Limb (tissue), 2 donors: ENCODE measurements at regions not wholly inside any gene's neighbourhood (a gene's known extent, or its start where the extent isn't known, plus 50 kb on each side); places are given as distances from the start of the nearest gene placed in this dataset.

ENCODE experiments used
- DNase-seq, 2 donors: peaks; one replicate each; pipeline ENCODE4 v3.0.0-alpha.2; 2016; ENCODE audit errors: extremely low spot score in 2 of 2

GRCh38 chr11:64456509-64457320 is 97.8 kb downstream of the RPS6KA4 start:
- no peak for DNase-seq

DNA sequence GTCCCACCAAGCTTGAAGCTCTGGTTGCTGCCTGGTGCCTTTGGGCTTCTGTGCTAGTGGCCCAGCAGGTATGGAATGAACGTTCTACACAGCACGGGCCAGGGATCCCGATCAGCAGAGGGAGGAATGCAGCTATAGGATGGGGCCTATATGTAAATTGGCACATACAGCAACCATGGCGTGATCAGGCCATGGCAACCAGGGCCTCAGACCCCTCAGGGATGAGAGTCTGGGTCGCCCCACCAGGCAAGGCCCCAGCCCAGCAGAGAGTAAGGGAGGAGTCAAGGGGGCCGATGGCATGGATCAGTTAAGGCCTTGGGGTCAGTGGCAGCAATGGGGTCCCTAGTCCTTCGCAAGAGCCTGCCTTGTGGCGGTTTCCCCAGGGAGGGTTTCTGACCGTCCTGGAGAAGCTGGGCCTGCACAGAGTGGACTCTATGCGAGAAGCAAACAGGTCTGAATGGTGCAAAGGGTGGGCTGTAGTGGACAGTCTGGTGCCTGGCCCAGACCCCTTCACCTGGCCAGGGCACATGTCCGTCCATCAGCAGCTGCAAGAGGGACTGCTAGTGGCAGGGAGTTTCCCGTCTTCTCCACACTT is 98.2 kb upstream of the SLC22A11 start:
- no peak for DNase-seq

DNA sequence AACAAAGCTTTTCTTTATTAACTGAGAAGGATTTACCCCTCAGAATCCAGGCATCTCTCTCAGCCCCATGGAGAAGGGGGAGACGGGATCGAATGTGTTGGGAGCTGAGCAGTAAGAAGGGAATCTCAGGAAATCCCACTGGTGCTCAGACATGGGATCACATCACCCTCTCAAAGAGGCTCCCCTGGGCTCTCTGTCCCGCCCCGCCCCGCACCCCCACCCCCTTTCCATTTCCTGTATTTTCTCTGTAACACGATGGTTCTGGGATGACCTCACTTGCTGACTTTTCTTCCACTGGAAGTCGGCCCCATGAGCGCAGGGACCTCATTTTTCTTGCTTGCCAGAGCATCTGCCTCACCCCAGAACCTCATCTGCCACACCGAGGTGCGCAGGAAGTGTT is 96.7 kb upstream of the SLC22A11 start:
- DNase-seq, result no peak

DNA sequence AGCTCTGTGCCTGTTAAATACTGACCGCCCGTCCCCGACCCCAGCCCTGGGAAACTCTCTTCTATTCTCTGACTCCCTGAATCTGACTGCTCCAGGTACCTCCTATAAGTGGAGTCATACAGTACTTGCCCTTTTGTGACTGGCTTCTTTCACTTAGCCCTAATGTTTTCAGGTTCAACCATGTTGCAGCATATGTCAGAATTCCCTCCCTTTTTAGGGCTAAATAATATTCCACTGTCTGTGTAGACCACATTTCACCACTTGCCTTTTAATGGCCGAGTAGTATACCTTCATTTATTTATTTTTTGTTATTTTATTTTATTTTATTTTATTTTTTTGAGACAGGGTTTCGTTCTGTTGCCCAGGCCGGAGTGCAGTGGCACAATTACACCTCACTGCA is 96.1 kb upstream of the SLC22A11 start:
- DNase-seq, result no peak

GRCh38 chr11:64461081-64461480 is 94.7 kb upstream of the SLC22A11 start:
- no peak for DNase-seq

- DNase-seq, result no peak
Measured at GRCh38 chr11:64466115-64466718, 89.5 kb upstream of the SLC22A11 start.

DNA sequence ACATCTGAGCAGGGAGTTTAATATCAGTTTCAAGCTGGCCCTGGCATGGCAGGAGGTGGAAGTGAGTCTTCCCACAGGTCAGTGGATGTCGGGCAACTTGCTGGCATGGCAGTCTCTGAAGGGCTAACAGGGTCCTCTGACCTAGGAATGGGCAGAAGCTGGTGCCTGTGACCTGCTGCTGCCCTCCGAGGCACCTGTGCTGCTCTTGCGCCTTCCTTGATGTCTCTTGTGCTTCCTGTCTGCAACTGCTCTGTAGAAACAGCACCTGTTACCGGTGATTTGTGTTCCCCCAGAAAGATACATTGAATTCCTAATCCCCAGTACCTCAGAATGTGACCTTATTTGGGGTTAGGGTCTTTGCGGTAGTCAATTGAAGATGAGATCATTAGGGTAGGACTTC is 86.5 kb upstream of the SLC22A11 start:
- DNase-seq, result no peak

GRCh38 chr11:64472593-64473455 is 82.9 kb upstream of the SLC22A11 start:
- DNase-seq, result no peak

DNA sequence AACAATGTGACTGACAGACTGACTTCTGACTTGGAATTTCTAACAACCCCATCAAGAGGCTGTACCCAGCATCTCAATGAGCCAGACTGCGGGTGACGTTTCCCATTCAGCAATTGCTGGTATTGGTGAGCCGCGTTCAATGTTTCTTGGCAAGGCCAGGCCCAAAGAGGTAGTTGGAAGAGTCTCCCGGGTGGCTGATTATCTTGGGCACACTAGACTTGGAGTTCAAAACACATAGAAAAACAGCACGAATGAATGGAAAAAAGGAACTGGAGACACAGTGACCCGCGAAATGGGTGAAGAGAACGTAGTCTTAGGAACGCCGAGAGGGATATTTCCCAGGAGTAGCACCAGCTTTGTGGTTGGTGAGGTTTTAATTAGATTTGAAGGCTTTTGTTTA is 81.1 kb upstream of the SLC22A11 start:
- DNase-seq, result no peak

- DNase-seq, result no peak
Measured at GRCh38 chr11:64475145-64475544, 80.6 kb upstream of the SLC22A11 start.

- no peak for DNase-seq
Measured at GRCh38 chr11:64476881-64477280, 78.9 kb upstream of the SLC22A11 start.

GRCh38 chr11:64477675-64478074 is 78.1 kb upstream of the SLC22A11 start:
- no peak for DNase-seq

- peak in 1 of 2 donors; percentile 32 for DNase-seq
Measured at GRCh38 chr11:64482588-64482987, 73.2 kb upstream of the SLC22A11 start.

GRCh38 chr11:64484191-64485022 is 71.3 kb upstream of the SLC22A11 start:
- no peak for DNase-seq

GRCh38 chr11:64485074-64485473 is 70.7 kb upstream of the SLC22A11 start:
- DNase-seq, result no peak

DNA sequence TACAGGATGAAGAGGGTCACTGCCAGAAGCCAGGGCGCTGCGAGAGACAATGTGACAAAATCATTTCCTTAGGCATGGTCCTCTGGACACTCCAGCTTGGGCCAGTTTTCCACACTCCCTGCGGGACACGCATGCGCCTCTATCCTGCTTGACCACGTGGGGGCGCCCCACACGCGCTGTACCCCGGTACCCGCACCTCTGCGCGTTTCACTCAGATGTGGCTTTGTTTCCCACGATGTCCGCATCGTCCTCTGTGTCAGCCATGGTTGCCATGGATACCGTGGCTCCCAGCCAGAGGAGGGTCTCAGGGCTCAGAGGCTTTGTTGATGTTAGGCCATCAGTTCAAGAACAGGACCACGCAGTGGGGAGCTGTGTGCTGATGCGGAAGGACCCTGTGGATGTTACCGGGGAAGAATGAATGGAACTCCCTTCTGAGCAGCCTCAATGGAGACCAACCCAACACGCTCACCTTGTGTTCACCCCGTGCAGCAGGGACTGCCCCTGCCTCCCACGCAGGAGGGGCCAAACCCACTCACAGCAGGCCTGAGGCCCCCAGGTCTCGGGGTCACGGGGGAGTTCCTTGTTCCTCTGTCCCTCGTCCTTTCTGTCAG is 65.8 kb upstream of the SLC22A11 start:
- DNase-seq, result peak; percentile 4 to 84

- DNase-seq, result no peak
Measured at GRCh38 chr11:64490562-64491216, 65.1 kb upstream of the SLC22A11 start.

GRCh38 chr11:64492561-64492960 is 63.2 kb upstream of the SLC22A11 start:
- no peak for DNase-seq

- no peak for DNase-seq
Measured at GRCh38 chr11:64498136-64498535, 57.6 kb upstream of the SLC22A11 start.
